ENCODE measurements at regions not wholly inside any gene's neighbourhood (a gene's known extent, or its start where the extent isn't known, plus 50 kb on each side); places are given as distances from the start of the nearest gene placed in this dataset.
"Not testable (repeated sequence)": the region's sequence is repeated elsewhere in the genome, so short reads cannot be mapped to it uniquely, and the experiment has no call there.

GRCh38 chr7:8314566-8314965 is 52.6 kb upstream of the ICA1 start:
- DNase-seq: no peak

GRCh38 chr7:8319115-8319514 is 57.1 kb upstream of the ICA1 start:
- no peak for DNase-seq

DNA sequence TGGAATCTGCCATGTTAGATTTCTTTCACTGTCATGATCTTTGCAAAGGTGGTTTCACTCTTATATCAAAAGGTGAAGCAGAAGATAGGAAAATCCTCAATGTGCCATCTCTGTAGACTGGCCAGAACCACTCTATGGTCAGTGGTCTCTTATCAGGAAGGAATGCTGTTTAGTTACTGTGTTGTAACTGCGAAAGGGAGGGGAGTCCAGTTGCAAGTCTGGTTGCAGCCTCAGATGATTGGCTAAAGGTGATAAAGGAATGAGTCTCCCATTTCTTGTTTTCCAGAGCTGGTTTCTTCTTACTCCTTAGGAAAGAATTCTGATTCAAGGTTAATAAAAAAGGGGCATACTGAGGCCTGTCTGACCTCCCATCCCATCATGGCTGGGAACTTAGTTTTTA is 58.2 kb upstream of the ICA1 start:
- DNase-seq: no peak

GRCh38 chr7:8321312-8321711 is 59.3 kb upstream of the ICA1 start:
- no peak for DNase-seq

DNA sequence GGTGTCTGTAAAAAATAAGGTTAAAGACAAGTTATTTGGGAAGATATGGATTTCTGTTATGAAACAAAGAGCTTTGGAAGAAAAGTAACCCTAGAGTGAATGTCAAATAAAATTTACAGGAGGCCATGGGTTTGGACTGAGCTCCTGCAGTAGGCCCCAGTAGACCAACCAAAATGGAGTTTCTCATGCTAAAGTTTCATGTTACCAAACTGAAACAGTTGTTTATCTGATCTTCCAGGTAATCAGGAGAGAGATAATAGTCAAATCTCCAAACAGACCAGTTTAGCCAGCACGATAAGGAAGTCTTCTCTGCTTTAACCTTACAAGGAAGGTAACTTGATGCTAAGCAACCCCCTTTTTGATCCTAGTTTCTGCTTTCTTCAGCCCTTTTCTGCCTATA is 60.7 kb upstream of the ICA1 start:
- no peak for DNase-seq

GRCh38 chr7:8325067-8325466 is 63.1 kb upstream of the ICA1 start:
- no peak for DNase-seq

DNA sequence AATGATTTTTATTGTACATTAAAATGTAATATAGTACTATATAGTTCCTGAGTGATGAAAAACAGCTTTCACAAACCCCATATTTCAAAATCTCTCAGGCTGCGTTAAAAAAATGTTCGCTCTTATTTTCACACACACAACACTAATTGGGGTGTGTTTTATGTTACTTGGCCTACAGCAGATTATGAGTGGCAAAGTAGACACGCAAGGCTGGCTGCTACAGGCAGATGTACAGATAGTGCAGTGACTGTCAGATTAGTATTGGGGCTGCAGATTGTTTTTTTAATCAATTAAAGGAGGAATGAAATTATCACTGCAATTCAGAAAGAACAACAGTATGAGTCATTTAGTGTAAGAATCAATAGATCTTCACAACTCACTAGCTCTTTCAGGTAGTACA is 65.2 kb upstream of the ICA1 start:
- DNase-seq: no peak

- DNase-seq: no peak
Measured at GRCh38 chr7:8338206-8338605, 76.2 kb upstream of the ICA1 start.

DNA sequence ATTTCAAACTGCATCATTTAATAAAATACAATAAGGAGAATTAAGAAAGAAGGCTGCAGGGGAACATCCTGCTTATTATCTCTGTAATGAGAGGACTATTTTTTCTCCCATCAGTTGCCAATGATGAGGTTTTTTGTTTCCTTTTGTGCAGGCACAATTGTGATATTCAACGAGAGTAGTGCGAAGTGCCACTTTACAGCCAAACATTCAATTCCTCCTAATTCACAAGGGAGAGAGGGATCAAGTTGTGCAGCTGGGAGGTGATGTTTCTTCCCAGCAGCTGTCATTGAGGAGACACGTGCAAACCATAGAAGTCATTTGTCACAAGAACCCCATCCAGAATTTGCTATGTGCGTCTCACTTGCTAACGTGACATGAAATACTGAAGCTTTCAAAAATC is 81.6 kb upstream of the ICA1 start:
- no peak for DNase-seq

DNA sequence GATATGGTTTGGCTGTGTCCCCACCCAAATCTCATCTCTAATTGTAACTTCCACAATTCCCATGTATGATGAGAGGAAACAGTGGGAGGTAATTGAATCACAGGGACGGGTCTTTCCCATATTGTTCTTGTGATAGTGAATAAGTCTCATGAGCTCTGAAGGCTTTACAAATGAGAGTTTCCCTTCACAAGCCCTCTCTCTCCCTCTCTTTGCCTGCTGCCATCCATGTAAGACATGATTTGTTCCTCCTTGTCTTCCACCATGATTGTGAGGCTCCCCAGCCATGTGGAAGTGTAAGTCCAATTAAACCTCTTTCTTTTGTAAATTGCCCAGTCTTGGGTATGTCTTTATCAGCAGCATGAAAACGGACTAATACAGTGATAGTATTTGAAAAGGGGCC is 85.4 kb upstream of the ICA1 start:
- not testable (repeated sequence) for DNase-seq

DNA sequence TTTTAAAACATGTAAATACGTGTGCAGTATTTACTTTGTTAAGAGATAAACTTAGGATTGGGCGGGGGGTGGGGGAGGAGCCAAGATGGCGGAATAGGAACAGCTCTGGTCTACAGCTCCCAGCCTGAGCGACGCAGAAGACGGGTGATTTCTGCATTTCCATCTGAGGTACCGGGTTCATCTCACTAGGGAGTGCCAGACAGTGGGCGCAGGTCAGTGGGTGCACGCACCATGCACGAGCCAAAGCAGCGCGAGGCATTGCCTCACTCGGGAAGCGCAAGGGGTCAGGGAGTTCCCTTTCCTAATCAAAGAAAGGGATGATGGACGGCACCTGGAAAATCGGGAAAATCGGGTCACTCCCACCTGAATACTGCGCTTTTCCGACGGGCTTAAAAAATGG is 81.8 kb upstream of the NXPH1 start:
- not testable (repeated sequence) for DNase-seq

- DNase-seq: no peak
Measured at GRCh38 chr7:8353991-8354390, 79.4 kb upstream of the NXPH1 start.

DNA sequence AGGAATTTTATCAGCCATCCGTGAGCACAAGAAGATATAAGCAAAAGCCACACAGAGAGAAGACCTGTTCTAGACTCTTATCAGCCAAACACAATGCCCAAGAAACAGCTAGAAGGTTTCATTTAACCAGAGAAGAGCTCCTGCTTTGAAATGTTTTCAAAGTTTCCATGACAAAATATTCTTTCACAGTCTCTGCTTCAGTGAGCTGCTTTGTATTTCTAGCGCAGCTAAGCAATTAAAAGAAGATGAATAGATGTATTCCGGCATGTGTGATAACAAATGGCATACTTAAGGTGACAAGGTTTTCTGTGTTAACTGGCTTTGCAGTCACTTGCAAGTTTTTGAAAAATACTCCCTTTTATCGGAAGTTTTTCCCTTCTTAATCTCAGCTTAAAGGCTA is 78.9 kb upstream of the NXPH1 start:
- peak; percentile 7 for DNase-seq

- DNase-seq: no peak
Measured at GRCh38 chr7:8356071-8356470, 77.3 kb upstream of the NXPH1 start.

- peak; percentile 6 for DNase-seq
Measured at GRCh38 chr7:8357536-8357935, 75.9 kb upstream of the NXPH1 start.

- no peak for DNase-seq
Measured at GRCh38 chr7:8360564-8361153, 72.8 kb upstream of the NXPH1 start.

DNA sequence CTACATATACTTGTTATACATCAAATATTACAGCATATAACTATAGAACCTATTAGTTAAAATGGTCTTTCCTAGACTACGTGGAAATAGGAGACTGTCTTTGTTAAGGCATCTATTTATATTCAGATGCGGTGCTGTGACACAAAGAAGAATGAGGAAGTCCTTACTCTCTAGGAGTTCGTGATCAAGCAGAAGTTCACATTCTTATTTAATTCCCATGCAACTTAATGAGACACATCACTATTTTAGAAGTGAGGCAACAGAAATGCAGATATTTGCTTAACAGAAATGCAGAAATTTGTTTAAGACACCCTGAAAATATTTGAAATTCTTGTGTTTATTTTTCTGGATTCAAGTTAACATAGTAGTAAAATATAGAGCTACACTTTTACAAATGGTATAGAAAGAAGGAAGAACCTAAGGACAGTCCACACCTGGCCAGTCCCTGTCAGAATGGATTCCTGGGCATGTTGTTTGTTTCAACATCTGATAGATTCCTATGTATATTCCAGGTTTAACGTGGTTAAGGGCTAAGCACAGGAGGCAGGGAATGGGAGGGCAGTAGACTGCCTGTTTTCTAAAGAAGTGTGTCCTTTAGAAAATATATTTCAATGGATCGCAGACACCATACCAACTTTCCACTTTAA is 70.6 kb upstream of the NXPH1 start:
- DNase-seq: no peak

DNA sequence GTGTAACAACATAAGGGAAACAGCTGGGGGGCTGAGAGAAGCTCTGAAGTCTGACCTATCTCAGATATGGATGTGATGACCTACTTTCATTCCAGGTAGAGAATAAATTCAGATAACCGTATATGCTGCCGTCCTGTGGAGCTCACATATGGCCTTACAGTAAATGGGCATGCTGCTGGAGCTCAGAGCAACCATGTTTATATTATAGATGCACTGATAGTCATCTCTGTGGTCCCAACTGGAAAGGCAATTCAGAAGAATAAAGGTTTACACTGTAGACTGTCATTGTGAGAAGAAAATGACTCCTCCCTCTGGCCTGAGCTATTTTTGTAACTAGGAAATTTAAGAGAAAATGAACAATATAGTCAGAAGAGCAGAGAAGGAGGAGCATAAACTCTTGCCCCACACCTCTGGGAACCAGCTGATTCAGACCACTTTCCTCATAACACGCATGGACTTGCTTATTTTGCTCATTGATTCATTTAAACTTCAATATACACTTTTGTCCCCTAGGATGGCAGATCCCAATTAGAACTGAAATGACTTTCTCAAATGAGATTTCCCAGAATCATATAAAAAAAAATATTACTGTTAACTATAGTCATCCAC is 69.9 kb upstream of the NXPH1 start:
- DNase-seq: no peak

GRCh38 chr7:8365499-8366110 is 67.8 kb upstream of the NXPH1 start:
- no peak for DNase-seq

GRCh38 chr7:8368007-8368406 is 65.4 kb upstream of the NXPH1 start:
- not testable (repeated sequence) for DNase-seq

- no peak for DNase-seq
Measured at GRCh38 chr7:8371742-8372141, 61.7 kb upstream of the NXPH1 start.

GRCh38 chr7:8373851-8374250 is 59.6 kb upstream of the NXPH1 start:
- DNase-seq: no peak

GRCh38 chr7:8378349-8379019 is 54.9 kb upstream of the NXPH1 start:
- no peak for DNase-seq

Data from left kidney (tissue), 1 donor.